ENCODE measurements at regions not wholly inside any gene's neighbourhood (a gene's known extent, or its start where the extent isn't known, plus 50 kb on each side); places are given as distances from the start of the nearest gene placed in this dataset.

- TF ChIP-seq CTCF (IDR thresholded peaks at IDR 0.05) (no peak), POLR2A (IDR thresholded peaks at IDR 0.05) (no peak), POLR2AphosphoS5 (IDR thresholded peaks at IDR 0.05) (no peak), EP300 (IDR thresholded peaks at IDR 0.05) (no peak)
Observed at GRCh38 chr14:71451501-71451900, 480.7 kb upstream of the RGS6 start.
